ENCODE measurements at regions not wholly inside any gene's neighbourhood (a gene's known extent, or its start where the extent isn't known, plus 50 kb on each side); places are given as distances from the start of the nearest gene placed in this dataset.

- no peak for TF ChIP-seq CTCF (IDR thresholded peaks at IDR 0.05)
- TF ChIP-seq EZH2phosphoT487 (IDR thresholded peaks at IDR 0.05) = no peak
Observed at GRCh38 chr2:207354462-207354861, 175.3 kb upstream of the CREB1 start.

Measured in neural progenitor cell (in vitro differentiated cells).